AG09309 (cell line): ENCODE measurements at regions not wholly inside any gene's neighbourhood (a gene's known extent, or its start where the extent isn't known, plus 50 kb on each side); places are given as distances from the start of the nearest gene placed in this dataset.

Experiments
- DNase-seq: peaks from one replicate; pipeline ENCODE4 v3.0.0-alpha.2; 2010; ENCODE audit warnings: low read depth
- H3K4me3 ChIP-seq: 2 replicates; pipeline ENCODE4 v1.5.1; 2011; ENCODE audit warnings: mild to moderate bottlenecking, low read depth, low read length, moderate library complexity; ENCODE audit not compliant: control insufficient read depth
- CTCF ChIP-seq: IDR thresholded peaks from 2 replicates; pipeline ENCODE4 v1.5.1; 2011; ENCODE audit warnings: mild to moderate bottlenecking, low read depth, low read length, inconsistent platforms; ENCODE audit not compliant: insufficient read depth, control insufficient read depth; ENCODE audit errors: missing control alignments

- no peak for TF ChIP-seq CTCF
- DNase-seq = no peak
- no peak overlapping the region for H3K4me3 ChIP-seq
These were observed 1709.4 kb downstream of the ARAP2 start for GRCh38 chr4:34534916-34535315.

- no peak for TF ChIP-seq CTCF
- DNase-seq = no peak
- H3K4me3 ChIP-seq = no peak overlapping the region
These were observed 1678.2 kb downstream of the ARAP2 start for GRCh38 chr4:34566091-34566490.

GRCh38 chr4:34572026-34572425, 1672.3 kb downstream of the ARAP2 start:
- DNase-seq = no peak
- TF ChIP-seq CTCF = no peak
- no peak overlapping the region for H3K4me3 ChIP-seq

GRCh38 chr4:34615315-34615714, 1629.0 kb downstream of the ARAP2 start:
- H3K4me3 ChIP-seq = no peak overlapping the region
- no peak for DNase-seq
- TF ChIP-seq CTCF = no peak

- no peak for TF ChIP-seq CTCF
- DNase-seq = no peak
- no peak overlapping the region for H3K4me3 ChIP-seq
These were observed 1624.7 kb downstream of the ARAP2 start for GRCh38 chr4:34619531-34620162.

- H3K4me3 ChIP-seq = no peak overlapping the region
- TF ChIP-seq CTCF = no peak
- no peak for DNase-seq
These were observed 1615.8 kb downstream of the ARAP2 start for GRCh38 chr4:34628471-34628870.

- H3K4me3 ChIP-seq = no peak overlapping the region
- no peak for DNase-seq
- TF ChIP-seq CTCF = no peak
These were observed 1614.9 kb downstream of the ARAP2 start for GRCh38 chr4:34629451-34629850.
